ENCODE measurements at regions not wholly inside any gene's neighbourhood (a gene's known extent, or its start where the extent isn't known, plus 50 kb on each side); places are given as distances from the start of the nearest gene placed in this dataset.

DNA sequence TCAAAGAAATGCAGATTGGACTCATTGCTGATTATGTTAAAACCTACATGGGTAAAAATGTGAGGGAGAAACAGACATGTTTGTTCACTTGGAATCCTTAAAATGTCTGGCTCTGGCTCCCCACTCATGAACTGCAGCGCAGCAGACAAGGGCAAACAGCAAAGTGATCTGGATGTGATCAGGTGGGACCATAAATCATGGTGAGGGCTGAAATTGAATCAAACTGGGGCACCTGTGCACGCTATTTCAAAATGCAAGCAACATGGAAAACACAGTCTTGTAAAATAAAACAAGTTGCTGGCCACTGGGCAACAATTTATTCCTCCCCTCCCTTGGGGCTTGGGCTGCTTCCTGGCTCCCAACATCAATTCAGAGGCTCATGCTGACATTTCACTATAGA, 373.4 kb downstream of the SEC16B start (continued):
- TF ChIP-seq, protein P1, sequence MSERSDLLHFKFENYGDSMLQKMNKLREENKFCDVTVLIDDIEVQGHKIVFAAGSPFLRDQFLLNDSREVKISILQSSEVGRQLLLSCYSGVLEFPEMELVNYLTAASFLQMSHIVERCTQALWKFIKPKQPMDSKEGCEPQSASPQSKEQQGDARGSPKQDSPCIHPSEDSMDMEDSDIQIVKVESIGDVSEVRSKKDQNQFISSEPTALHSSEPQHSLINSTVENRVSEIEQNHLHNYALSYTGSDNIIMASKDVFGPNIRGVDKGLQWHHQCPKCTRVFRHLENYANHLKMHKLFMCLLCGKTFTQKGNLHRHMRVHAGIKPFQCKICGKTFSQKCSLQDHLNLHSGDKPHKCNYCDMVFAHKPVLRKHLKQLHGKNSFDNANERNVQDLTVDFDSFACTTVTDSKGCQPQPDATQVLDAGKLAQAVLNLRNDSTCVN (CRISPR knock-in tag; IDR thresholded peaks at IDR 0.05; ENCODE audit: borderline replicate concordance), result no peak
- TF ChIP-seq ZNF333 (CRISPR knock-in tag; IDR thresholded peaks at IDR 0.05; ENCODE audit: borderline replicate concordance) (no peak), KAT2B (IDR thresholded peaks at IDR 0.05; ENCODE audit: borderline replicate concordance, low read depth, low read length) (no peak)

DNA sequence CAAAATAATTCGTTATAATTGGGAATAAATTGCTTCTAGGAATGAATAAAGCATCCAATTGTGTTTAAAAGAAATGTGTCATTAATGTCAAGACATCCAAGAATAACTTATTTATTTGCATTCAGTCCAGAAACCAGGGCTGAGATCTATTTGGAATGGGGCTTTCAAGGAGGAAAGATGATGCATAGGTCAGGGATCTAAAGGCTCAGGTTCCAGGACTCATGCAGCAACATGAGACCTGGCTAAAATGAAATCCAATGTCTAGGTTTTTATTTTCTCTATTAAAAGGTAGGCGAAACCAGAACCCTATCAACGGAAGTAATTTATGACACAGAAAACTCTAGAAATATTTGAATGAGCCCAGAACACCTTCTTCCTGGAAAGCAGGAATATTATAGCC, 376.8 kb downstream of the SEC16B start:
- DNase-seq (ENCODE audit: low spot score) (no peak), FAIRE-seq (no peak), ATAC-seq (no peak)
- no TSS peak for BruUV-seq (replicated peaks)
- H3K27ac ChIP-seq (ENCODE audit: extremely low read length, insufficient read depth, low read length), result no peak overlapping the region
- TF ChIP-seq, protein P2, sequence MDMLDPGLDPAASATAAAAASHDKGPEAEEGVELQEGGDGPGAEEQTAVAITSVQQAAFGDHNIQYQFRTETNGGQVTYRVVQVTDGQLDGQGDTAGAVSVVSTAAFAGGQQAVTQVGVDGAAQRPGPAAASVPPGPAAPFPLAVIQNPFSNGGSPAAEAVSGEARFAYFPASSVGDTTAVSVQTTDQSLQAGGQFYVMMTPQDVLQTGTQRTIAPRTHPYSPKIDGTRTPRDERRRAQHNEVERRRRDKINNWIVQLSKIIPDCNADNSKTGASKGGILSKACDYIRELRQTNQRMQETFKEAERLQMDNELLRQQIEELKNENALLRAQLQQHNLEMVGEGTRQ (IDR thresholded peaks at IDR 0.05; ENCODE audit: low read depth, low read length), result no peak
- TF ChIP-seq, protein P2 (CRISPR knock-in tag; IDR thresholded peaks at IDR 0.05; ENCODE audit: borderline replicate concordance), result no peak
- TF ChIP-seq KLF6 (CRISPR knock-in tag; IDR thresholded peaks at IDR 0.05) (no peak), ZFP36 (IDR thresholded peaks at IDR 0.05; ENCODE audit: borderline replicate concordance, low read depth, low read length, partially characterized antibody) (no peak), ZNF550 (CRISPR knock-in tag; IDR thresholded peaks at IDR 0.05; ENCODE audit: borderline replicate concordance) (no peak), ARNT (IDR thresholded peaks at IDR 0.05) (no peak)
- in situ Hi-C loops (cut with HindIII; ENCODE audit: extremely low pct_ligation_motif_present, low pct_unique_long_range_greater_than_20kb) (no loop called here), intact Hi-C loops (cut with micrococcal nuclease; ENCODE audit: unreplicated experiment) (no loop called here)
- H3K4me3 ChIP-seq (replicated peaks in 1 of 3; ENCODE audit: insufficient read depth in 1 of 3, low read depth in 2 of 3, low read length in 3 of 3), result no peak overlapping the region
- no peaks in the 10 kb centered on the region for H3K79me2 ChIP-seq (ENCODE audit: insufficient read depth, low read length)
- 0% methylated on average over 3 of the region's 3 CpGs for WGBS (ENCODE audit: low lambda C conversion rate)
- POLR2A ChIA-PET, result no interaction called here
- H2AFZ ChIP-seq (ENCODE audit: low read length), result no peak overlapping the region
- no peaks in the 10 kb centered on the region for H4K20me1 ChIP-seq (ENCODE audit: insufficient read depth, low read length)
- no peaks in the 10 kb centered on the region for H3K4me1 ChIP-seq (ENCODE audit: insufficient read depth, low read length)
- no peaks in the 10 kb centered on the region for H3K36me3 ChIP-seq (replicated peaks in 1 of 2; ENCODE audit: control insufficient read depth in 1 of 2, insufficient read depth in 2 of 2, low read length in 2 of 2)
- no peaks in the 10 kb centered on the region for H3K27me3 ChIP-seq (ENCODE audit: control insufficient read depth in 1 of 2, insufficient read depth in 2 of 2, low read length in 2 of 2)
- CTCF ChIA-PET (ENCODE audit: low intra/inter-chr PET ratio, low total read pairs), result no interaction called here
- no peak overlapping the region for H3K4me2 ChIP-seq (ENCODE audit: low read depth, low read length)
- no peak overlapping the region for H3K9ac ChIP-seq (ENCODE audit: insufficient read depth, low read depth, low read length)
- no peaks in the 10 kb centered on the region for H3K9me3 ChIP-seq (ENCODE audit: low read length)

Data from HepG2 (cell line).